ENCODE measurements at regions not wholly inside any gene's neighbourhood (a gene's known extent, or its start where the extent isn't known, plus 50 kb on each side); places are given as distances from the start of the nearest gene placed in this dataset.

DNA sequence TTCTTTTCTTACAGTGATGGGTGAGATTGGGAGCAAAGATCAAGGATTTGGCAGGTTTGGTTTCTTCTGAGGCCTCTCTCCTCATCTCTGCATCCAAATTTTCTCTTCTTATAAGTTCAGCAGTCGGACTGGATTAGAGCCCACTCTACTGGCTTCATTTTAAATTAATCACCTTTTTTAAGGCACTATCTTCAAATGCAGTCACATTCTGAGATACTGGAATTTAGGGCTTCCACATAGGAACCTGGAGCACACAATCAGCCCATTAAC lies 56.5 kb upstream of the PLSCR4 start:
- no peak for DNase-seq (ENCODE audit: low read depth)
- H3K4me3 ChIP-seq (ENCODE audit: control insufficient read depth, low read depth, low read length): no peak overlapping the region
- no peak for TF ChIP-seq CTCF (IDR thresholded peaks at IDR 0.05; ENCODE audit: control insufficient read depth, insufficient read depth, low read depth, low read length, missing control alignments)

DNA sequence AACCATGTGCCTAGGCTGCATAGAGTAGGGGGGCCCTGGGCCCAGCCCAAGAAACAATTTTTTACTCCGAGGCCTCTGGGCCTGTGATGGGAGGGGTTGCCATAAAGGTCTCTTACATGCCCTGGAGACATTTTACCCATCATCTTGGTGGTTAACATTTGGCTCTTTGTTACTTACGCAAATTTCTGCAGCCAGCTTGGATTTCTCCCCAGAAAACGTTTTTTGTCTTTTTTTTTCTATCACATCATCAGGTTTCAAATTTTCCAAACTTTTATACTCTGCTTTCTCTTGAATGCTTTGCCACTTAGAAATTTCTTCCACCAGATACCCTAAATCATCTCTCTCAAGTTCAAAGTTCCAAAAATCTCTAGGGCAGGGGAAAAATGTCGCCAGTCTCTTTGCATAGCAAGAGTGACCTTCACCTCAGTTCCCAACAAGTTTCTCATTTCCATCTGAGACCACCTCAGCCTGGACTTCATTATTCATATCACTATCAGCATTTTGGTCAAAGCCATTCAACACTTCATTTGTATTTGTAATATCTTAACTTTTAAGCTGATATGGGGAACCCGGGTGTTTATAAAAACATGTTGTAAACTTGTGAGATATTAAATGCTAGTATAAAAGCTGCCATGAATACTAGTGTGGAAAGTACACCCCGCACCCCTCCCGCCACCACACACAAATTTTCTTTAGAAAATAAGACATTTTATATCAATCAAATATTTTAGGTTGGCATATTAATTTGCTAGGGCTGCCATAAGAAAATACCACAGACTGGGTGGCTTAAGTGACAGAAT lies 56.0 kb upstream of the PLSCR4 start:
- no peak for DNase-seq (ENCODE audit: low read depth)
- no peak overlapping the region for H3K4me3 ChIP-seq (ENCODE audit: control insufficient read depth, low read depth, low read length)
- no peak for TF ChIP-seq CTCF (IDR thresholded peaks at IDR 0.05; ENCODE audit: control insufficient read depth, insufficient read depth, low read depth, low read length, missing control alignments)

DNA sequence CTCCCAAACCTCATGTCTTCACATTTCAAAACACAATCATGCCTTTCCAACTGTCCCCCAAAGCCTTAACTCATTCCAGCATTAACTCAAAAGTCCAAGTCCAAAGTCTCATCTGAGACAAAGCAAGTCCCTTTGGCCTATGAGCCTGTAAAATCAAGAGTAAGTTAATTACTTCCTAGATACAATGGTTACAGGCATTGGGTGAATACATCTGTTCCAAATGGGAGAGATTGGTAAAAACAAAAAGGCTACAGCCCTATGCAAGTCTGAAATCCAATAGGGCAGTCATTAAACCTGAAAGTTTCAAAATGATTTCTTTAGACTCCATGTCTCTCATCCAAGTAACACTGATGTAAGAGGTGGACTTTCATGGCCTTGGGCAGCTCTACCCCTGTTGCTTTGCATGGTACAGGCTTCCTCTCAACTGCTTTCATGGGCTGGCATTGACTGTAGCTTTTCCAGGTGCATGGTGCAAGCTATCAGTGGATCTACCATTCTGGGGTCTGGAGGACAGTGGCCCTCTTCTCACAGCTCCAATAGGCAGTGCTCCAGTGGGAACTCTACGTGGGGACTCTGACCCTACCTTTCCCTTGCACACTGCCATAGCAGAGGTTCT lies 55.0 kb upstream of the PLSCR4 start:
- no peak for TF ChIP-seq CTCF (IDR thresholded peaks at IDR 0.05; ENCODE audit: control insufficient read depth, insufficient read depth, low read depth, low read length, missing control alignments)

DNA sequence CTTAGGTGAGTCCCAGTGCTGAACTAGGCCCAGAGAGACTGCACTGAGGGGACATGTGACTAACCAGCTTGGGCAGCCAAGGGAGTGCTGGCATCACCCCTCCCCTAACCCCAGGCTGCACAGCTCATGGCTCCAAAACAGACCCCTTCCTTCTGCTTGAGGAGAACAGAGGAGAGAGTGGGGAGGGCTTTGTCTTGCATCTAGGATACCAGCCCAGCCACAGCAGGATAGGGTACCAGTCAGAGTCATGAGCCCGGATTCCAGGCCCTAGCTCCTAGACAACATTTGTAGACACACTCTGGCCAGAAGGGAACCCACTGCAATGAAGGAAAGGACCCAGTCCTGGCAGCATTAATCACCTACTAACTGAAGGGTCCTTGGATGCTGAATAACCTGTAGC lies 49.9 kb upstream of the PLSCR4 start:
- H3K4me3 ChIP-seq (ENCODE audit: control insufficient read depth, low read depth, low read length): no peak overlapping the region
- DNase-seq (ENCODE audit: low read depth): no peak
- TF ChIP-seq CTCF (IDR thresholded peaks at IDR 0.05; ENCODE audit: control insufficient read depth, insufficient read depth, low read depth, low read length, missing control alignments): no peak

More for the DNA sequence above, 55.0 kb upstream of the PLSCR4 start:
- DNase-seq (ENCODE audit: low read depth): no peak
- no peak overlapping the region for H3K4me3 ChIP-seq (ENCODE audit: control insufficient read depth, low read depth, low read length)
